ENCODE measurements at regions not wholly inside any gene's neighbourhood (a gene's known extent, or its start where the extent isn't known, plus 50 kb on each side); places are given as distances from the start of the nearest gene placed in this dataset.

DNA sequence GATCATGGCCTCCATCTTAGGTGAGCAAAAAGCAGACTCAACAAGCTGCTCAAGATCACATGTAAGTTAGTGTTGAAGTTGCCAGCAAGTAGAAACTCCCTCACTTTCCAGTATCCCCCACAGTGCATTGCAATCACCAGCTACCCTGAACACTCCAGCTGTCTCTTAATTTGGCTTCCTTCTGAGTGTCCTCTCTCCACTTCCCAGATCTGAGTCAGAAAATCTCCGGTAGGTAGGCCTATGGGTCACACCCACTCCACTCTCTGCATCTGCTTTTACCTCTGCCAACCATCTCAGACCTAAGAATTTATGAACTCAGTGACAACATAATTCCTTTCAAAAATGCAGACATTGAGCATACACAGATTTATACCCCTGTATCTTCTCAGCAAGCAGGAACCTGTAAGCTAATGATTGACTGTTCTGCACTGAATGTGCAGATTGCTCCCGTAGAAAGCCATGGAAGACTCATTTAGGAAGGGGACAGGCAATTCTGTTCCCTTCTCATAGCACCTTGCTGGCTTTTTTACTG is 656.9 kb downstream of the EPHA4 start:
- Histone ChIP-seq H3K27ac (ENCODE audit: low read depth, low read length) (no peak overlapping the region), H4K20me1 (ENCODE audit: control insufficient read depth, insufficient read depth, low read depth, low read length) (no peaks in the 10 kb centered on the region), H3F3A (ENCODE audit: control insufficient read depth, insufficient read depth) (no peaks in the 10 kb centered on the region), H3K4me2 (ENCODE audit: low read length) (no peak overlapping the region), H3K4me1 (ENCODE audit: control insufficient read depth, low read length) (no peaks in the 10 kb centered on the region), H3K9me3 (ENCODE audit: control insufficient read depth, insufficient read depth, low read length) (no peaks in the 10 kb centered on the region), H3K36me3 (ENCODE audit: control insufficient read depth, low read length) (no peaks in the 10 kb centered on the region), H3K27me3 (ENCODE audit: control insufficient read depth, low read length) (no peaks in the 10 kb centered on the region), H3K79me2 (ENCODE audit: control insufficient read depth, low read length) (no peaks in the 10 kb centered on the region), H3K9me2 (replicated peaks; ENCODE audit: control insufficient read depth, low read length) (no peaks in the 10 kb centered on the region), H3K4me3 (ENCODE audit: low read length) (no peak overlapping the region)
- TF ChIP-seq EZH2phosphoT487 (IDR thresholded peaks at IDR 0.05; ENCODE audit: borderline replicate concordance, low read length) = no peak
- TF ChIP-seq, protein P1, sequence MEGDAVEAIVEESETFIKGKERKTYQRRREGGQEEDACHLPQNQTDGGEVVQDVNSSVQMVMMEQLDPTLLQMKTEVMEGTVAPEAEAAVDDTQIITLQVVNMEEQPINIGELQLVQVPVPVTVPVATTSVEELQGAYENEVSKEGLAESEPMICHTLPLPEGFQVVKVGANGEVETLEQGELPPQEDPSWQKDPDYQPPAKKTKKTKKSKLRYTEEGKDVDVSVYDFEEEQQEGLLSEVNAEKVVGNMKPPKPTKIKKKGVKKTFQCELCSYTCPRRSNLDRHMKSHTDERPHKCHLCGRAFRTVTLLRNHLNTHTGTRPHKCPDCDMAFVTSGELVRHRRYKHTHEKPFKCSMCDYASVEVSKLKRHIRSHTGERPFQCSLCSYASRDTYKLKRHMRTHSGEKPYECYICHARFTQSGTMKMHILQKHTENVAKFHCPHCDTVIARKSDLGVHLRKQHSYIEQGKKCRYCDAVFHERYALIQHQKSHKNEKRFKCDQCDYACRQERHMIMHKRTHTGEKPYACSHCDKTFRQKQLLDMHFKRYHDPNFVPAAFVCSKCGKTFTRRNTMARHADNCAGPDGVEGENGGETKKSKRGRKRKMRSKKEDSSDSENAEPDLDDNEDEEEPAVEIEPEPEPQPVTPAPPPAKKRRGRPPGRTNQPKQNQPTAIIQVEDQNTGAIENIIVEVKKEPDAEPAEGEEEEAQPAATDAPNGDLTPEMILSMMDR (IDR thresholded peaks at IDR 0.05; ENCODE audit: low read depth, low read length, poor library complexity, severe bottlenecking) = no peak

- Histone ChIP-seq H3K79me2 (ENCODE audit: control insufficient read depth, low read length) (no peaks in the 10 kb centered on the region), H3K4me3 (ENCODE audit: low read length) (no peak overlapping the region), H3K4me2 (ENCODE audit: low read length) (no peak overlapping the region), H3K9me2 (replicated peaks; ENCODE audit: control insufficient read depth, low read length) (0 out of 2 replicates have a peak, but pooled peaks cover 2% of the 10 kb centered on the region), H3K4me1 (ENCODE audit: control insufficient read depth, low read length) (no peaks in the 10 kb centered on the region), H3K9me3 (ENCODE audit: control insufficient read depth, insufficient read depth, low read length) (no peaks in the 10 kb centered on the region; the same call in 1 of the 2 replicates), H3K27ac (ENCODE audit: low read depth, low read length) (no peak overlapping the region), H3K27me3 (ENCODE audit: control insufficient read depth, low read length) (no peaks in the 10 kb centered on the region), H3F3A (ENCODE audit: control insufficient read depth, insufficient read depth) (no peaks in the 10 kb centered on the region), H4K20me1 (ENCODE audit: control insufficient read depth, insufficient read depth, low read depth, low read length) (no peaks in the 10 kb centered on the region), H3K36me3 (ENCODE audit: control insufficient read depth, low read length) (no peaks in the 10 kb centered on the region)
- no peak for TF ChIP-seq EZH2phosphoT487 (IDR thresholded peaks at IDR 0.05; ENCODE audit: borderline replicate concordance, low read length)
- TF ChIP-seq, protein P1 (IDR thresholded peaks at IDR 0.05; ENCODE audit: low read depth, low read length, poor library complexity, severe bottlenecking) = no peak
Measured at GRCh38 chr2:220916931-220917330, 655.2 kb downstream of the EPHA4 start.

GRCh38 chr2:220930271-220931076 is 641.6 kb downstream of the EPHA4 start:
- Histone ChIP-seq H3K4me1 (ENCODE audit: control insufficient read depth, low read length) (no peaks in the 10 kb centered on the region), H3K4me2 (ENCODE audit: low read length) (no peak overlapping the region), H3K9me2 (replicated peaks; ENCODE audit: control insufficient read depth, low read length) (no peaks in the 10 kb centered on the region), H3K27me3 (ENCODE audit: control insufficient read depth, low read length) (no peaks in the 10 kb centered on the region), H4K20me1 (ENCODE audit: control insufficient read depth, insufficient read depth, low read depth, low read length) (no peaks in the 10 kb centered on the region), H3K36me3 (ENCODE audit: control insufficient read depth, low read length) (no peaks in the 10 kb centered on the region), H3K9me3 (ENCODE audit: control insufficient read depth, insufficient read depth, low read length) (peaks cover 17% of the 10 kb centered on the region; the same call in 1 of the 2 replicates), H3K4me3 (ENCODE audit: low read length) (no peak overlapping the region), H3F3A (ENCODE audit: control insufficient read depth, insufficient read depth) (no peaks in the 10 kb centered on the region), H3K27ac (ENCODE audit: low read depth, low read length) (no peak overlapping the region), H3K79me2 (ENCODE audit: control insufficient read depth, low read length) (no peaks in the 10 kb centered on the region)
- TF ChIP-seq, protein P1 (IDR thresholded peaks at IDR 0.05; ENCODE audit: low read depth, low read length, poor library complexity, severe bottlenecking) = no peak
- no peak for TF ChIP-seq EZH2phosphoT487 (IDR thresholded peaks at IDR 0.05; ENCODE audit: borderline replicate concordance, low read length)
